GM20000 (cell line): ENCODE measurements at regions not wholly inside any gene's neighbourhood (a gene's known extent, or its start where the extent isn't known, plus 50 kb on each side); places are given as distances from the start of the nearest gene placed in this dataset.

Experiments
- DNase-seq: peaks from one replicate; pipeline ENCODE4 v3.0.0; 2012; ENCODE audit warnings: low spot score
- CTCF ChIP-seq: IDR thresholded peaks from 2 replicates; pipeline ENCODE4 v1.5.1; 2012; ENCODE audit warnings: mild to moderate bottlenecking, control low read depth; ENCODE audit errors: extremely low read depth, missing control alignments

GRCh38 chr6:135667691-135668455 is 170.3 kb upstream of the AHI1 start:
- DNase-seq = no peak
- TF ChIP-seq CTCF = no peak

GRCh38 chr6:135672256-135672655 is 174.7 kb upstream of the AHI1 start:
- no peak for DNase-seq
- no peak for TF ChIP-seq CTCF

GRCh38 chr6:135673501-135674309 is 176.2 kb upstream of the AHI1 start:
- TF ChIP-seq CTCF = no peak
- no peak for DNase-seq

- TF ChIP-seq CTCF = no peak
- DNase-seq = no peak
Observed at GRCh38 chr6:135675026-135675425, 176.5 kb upstream of the PDE7B start.

GRCh38 chr6:135675862-135676261 is 175.6 kb upstream of the PDE7B start:
- peak; percentile 33 for DNase-seq

GRCh38 chr6:135680964-135681913 is 170.3 kb upstream of the PDE7B start:
- no peak for DNase-seq
- no peak for TF ChIP-seq CTCF

More at GRCh38 chr6:135675862-135676261, 175.6 kb upstream of the PDE7B start:
- TF ChIP-seq CTCF = no peak
